HUES6 (cell line): ENCODE measurements at regions not wholly inside any gene's neighbourhood (a gene's known extent, or its start where the extent isn't known, plus 50 kb on each side); places are given as distances from the start of the nearest gene placed in this dataset.

Experiments used
- H3K27ac ChIP-seq: 2 replicates; pipeline ENCODE4 v1.7.0; 2013; ENCODE audit warnings: low read depth, mild to moderate bottlenecking, low read length, inconsistent platforms
- H3K27me3 ChIP-seq: 2 replicates; pipeline ENCODE4 v1.6.1; 2013; ENCODE audit warnings: low read length; ENCODE audit not compliant: control insufficient read depth, insufficient read depth
- H3K36me3 ChIP-seq: 2 replicates; pipeline ENCODE4 v1.6.1; 2013; ENCODE audit warnings: low read length; ENCODE audit not compliant: control insufficient read depth, insufficient read depth
- H3K4me1 ChIP-seq: 2 replicates; pipeline ENCODE4 v1.6.1; 2013; ENCODE audit warnings: low read length; ENCODE audit not compliant: control insufficient read depth, insufficient read depth
- H3K4me3 ChIP-seq: 2 replicates; pipeline ENCODE4 v1.5.1; 2013; ENCODE audit warnings: low read depth, low read length
- H3K9ac ChIP-seq: one replicate; pipeline ENCODE4 v1.6.1; 2013; ENCODE audit warnings: mild to moderate bottlenecking, low read length
- H3K9me3 ChIP-seq: 2 replicates; pipeline ENCODE4 v1.6.1; 2013; ENCODE audit warnings: low read depth, low read length; ENCODE audit not compliant: control insufficient read depth, insufficient read depth

DNA sequence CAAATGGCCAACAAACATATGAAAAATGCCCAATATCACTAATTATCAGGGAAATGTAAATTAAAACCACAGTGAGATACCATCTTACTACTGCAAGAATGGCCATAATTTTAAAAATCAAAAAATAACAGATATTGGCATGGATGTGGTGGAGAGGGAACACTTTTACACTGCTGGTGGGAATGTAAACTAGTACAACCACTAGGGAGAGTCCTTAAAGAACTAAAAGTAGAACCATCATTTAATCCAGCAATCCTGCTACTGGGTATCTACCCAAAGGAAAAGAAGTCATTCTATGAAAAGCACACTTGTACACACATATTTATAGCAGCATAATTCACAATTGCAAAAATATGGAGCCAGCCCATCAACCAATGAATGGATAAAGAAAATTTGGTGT, 459.7 kb downstream of the GXYLT1 start:
- Histone ChIP-seq H3K27ac (no peak overlapping the region), H3K4me3 (no peak overlapping the region), H3K4me1 (no peaks in the 10 kb centered on the region)

GRCh38 chr12:41683513-41684240, 461.0 kb downstream of the GXYLT1 start:
- Histone ChIP-seq H3K4me1 (no peaks in the 10 kb centered on the region), H3K27ac (no peak overlapping the region), H3K9me3 (no peaks in the 10 kb centered on the region), H3K36me3 (no peaks in the 10 kb centered on the region), H3K9ac (no peak overlapping the region), H3K27me3 (no peaks in the 10 kb centered on the region), H3K4me3 (no peak overlapping the region)

More for the DNA sequence above, 459.7 kb downstream of the GXYLT1 start:
- no peak overlapping the region for H3K9ac ChIP-seq
- no peaks in the 10 kb centered on the region for H3K27me3 ChIP-seq
- no peaks in the 10 kb centered on the region for H3K9me3 ChIP-seq
- H3K36me3 ChIP-seq, result no peaks in the 10 kb centered on the region

DNA sequence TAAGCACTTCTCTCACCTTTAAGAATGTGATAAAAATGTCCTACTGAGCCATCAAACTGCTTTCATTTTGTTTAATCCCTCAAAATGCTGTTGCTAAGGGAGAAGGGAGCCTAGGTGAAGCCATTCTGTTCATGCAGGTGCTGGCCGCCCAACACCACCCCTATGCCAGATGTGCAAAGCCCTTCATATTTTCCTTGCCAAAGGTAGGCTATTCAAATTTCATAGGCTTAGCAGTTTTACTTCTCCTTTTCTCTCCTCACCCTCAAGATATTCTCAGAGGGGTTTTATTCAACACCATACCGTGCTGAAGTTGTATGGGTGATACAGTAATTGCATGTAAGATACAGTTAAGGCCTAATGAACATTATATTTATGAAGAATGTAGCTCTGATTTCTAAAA, 461.7 kb downstream of the GXYLT1 start:
- H3K4me3 ChIP-seq, result no peak overlapping the region
- H3K27me3 ChIP-seq, result no peaks in the 10 kb centered on the region
- no peaks in the 10 kb centered on the region for H3K9me3 ChIP-seq
- H3K9ac ChIP-seq, result no peak overlapping the region
- no peaks in the 10 kb centered on the region for H3K4me1 ChIP-seq
- H3K27ac ChIP-seq, result no peak overlapping the region
- H3K36me3 ChIP-seq, result no peaks in the 10 kb centered on the region

DNA sequence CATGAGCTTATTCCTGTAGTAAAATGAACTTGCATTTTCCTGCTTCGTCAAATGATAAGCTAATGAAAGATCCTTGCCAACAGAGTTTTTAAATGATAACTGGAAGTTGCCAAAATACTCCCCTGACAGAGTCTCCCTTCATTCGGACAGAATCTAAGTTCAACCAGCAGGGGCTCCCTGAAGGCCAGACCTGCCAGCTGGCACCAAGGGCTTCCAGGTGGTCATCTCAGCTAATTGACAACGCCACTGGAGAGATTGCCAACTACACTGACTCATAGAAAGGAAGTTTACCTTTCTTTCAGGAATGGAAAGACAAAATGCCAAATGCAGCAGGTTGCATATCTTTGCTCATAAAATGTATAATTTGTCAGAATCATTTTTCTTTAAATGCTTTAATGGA, 462.8 kb downstream of the GXYLT1 start:
- no peaks in the 10 kb centered on the region for H3K4me1 ChIP-seq
- no peak overlapping the region for H3K27ac ChIP-seq
- H3K36me3 ChIP-seq, result no peaks in the 10 kb centered on the region
- no peaks in the 10 kb centered on the region for H3K27me3 ChIP-seq
- no peak overlapping the region for H3K9ac ChIP-seq
- H3K4me3 ChIP-seq, result no peak overlapping the region
- no peaks in the 10 kb centered on the region for H3K9me3 ChIP-seq

DNA sequence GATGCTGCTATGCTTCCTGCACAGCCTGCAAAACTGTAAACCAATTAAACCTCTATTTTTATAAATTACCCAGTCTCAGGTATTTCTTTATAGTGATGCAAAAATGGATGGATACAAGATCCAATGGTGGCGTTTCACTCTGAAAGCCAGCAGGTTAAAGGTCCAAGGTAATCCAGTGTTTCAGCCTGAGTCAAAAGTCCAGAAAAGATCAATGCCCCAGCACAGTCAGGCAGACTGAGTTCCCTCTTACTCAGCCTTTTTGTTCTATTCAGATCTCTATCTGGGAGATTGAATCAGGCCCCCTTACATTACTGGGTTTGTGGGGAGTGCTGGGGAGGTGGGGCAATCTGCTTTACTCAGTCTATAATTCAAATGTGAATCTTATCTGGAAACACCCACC, 464.5 kb downstream of the GXYLT1 start:
- Histone ChIP-seq H3K4me3 (no peak overlapping the region), H3K27ac (no peak overlapping the region), H3K36me3 (no peaks in the 10 kb centered on the region)

DNA sequence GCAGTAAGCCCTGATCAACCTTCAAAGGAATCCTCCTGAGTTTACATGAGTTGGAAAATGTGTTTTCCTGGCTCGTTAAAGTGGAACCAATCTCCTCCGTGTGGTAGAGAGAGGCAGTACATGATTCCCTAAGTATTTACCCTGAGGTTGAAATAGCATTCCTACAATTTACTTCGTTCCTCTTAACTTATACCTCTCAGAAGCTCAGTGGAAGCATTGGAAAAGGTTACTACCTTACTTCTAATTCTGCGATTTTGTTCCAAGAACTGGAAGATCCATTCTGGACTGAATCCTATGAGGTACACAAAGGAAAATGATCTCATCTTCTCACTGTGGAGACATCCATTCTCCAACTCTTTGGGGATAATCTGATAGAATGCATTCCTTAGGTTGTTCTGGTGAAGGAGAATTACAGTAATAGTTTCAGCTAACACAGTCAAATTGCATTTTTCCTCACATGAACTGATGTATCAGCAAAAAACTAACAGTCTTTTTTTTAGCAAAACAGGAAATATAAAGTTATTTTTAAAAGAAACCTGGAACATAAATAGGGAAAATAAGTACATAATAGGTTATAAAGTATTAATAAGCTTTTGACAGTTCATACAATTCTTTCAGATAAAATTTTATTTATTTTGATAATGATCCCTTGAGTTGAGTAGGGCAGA, 475.6 kb downstream of the PDZRN4 start:
- Histone ChIP-seq H3K36me3 (no peaks in the 10 kb centered on the region), H3K4me3 (no peak overlapping the region), H3K4me1 (no peaks in the 10 kb centered on the region), H3K9me3 (no peaks in the 10 kb centered on the region), H3K27ac (no peak overlapping the region), H3K9ac (no peak overlapping the region), H3K27me3 (no peaks in the 10 kb centered on the region)

More for the DNA sequence above, 464.5 kb downstream of the GXYLT1 start:
- Histone ChIP-seq H3K9me3 (no peaks in the 10 kb centered on the region), H3K4me1 (no peaks in the 10 kb centered on the region), H3K27me3 (no peaks in the 10 kb centered on the region), H3K9ac (no peak overlapping the region)

- Histone ChIP-seq H3K9me3 (no peaks in the 10 kb centered on the region), H3K36me3 (no peaks in the 10 kb centered on the region), H3K4me3 (no peak overlapping the region), H3K27ac (no peak overlapping the region), H3K4me1 (no peaks in the 10 kb centered on the region), H3K27me3 (no peaks in the 10 kb centered on the region), H3K9ac (no peak overlapping the region)
Measured at GRCh38 chr12:41661141-41661765, 473.1 kb downstream of the PDZRN4 start.

DNA sequence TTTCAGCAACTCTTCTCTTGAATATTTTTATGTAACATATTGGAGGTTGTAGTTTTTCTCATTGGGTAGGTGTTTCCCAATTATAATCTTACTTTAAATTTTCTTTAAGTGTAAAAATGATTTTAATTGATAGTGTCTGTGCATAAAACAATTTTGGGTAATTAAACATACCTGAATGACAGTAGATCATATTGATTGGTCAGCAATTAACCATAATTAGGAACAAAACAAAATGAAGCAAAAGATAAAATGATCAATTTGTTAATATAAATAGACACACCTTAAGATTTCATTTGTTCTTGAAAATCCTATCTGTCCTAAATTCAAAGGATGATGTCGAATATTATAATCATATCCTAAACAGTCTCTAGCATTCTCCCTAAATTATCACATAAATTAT, 468.3 kb downstream of the PDZRN4 start:
- Histone ChIP-seq H3K27me3 (no peaks in the 10 kb centered on the region), H3K9me3 (no peaks in the 10 kb centered on the region), H3K4me3 (no peak overlapping the region), H3K27ac (no peak overlapping the region), H3K36me3 (no peaks in the 10 kb centered on the region), H3K4me1 (no peaks in the 10 kb centered on the region), H3K9ac (no peak overlapping the region)

- no peaks in the 10 kb centered on the region for H3K9me3 ChIP-seq
- no peak overlapping the region for H3K4me3 ChIP-seq
- H3K27me3 ChIP-seq, result no peaks in the 10 kb centered on the region
- no peaks in the 10 kb centered on the region for H3K4me1 ChIP-seq
- H3K27ac ChIP-seq, result no peak overlapping the region
- H3K36me3 ChIP-seq, result no peaks in the 10 kb centered on the region
- no peak overlapping the region for H3K9ac ChIP-seq
Measured at GRCh38 chr12:41653386-41654326, 465.5 kb downstream of the PDZRN4 start.

- no peaks in the 10 kb centered on the region for H3K4me1 ChIP-seq
- no peak overlapping the region for H3K4me3 ChIP-seq
- H3K9ac ChIP-seq, result no peak overlapping the region
- H3K36me3 ChIP-seq, result no peaks in the 10 kb centered on the region
- H3K9me3 ChIP-seq, result no peaks in the 10 kb centered on the region
- no peaks in the 10 kb centered on the region for H3K27me3 ChIP-seq
- H3K27ac ChIP-seq, result no peak overlapping the region
Measured at GRCh38 chr12:41652981-41653380, 464.9 kb downstream of the PDZRN4 start.
